ENCODE measurements at regions not wholly inside any gene's neighbourhood (a gene's known extent, or its start where the extent isn't known, plus 50 kb on each side); places are given as distances from the start of the nearest gene placed in this dataset.

DNA sequence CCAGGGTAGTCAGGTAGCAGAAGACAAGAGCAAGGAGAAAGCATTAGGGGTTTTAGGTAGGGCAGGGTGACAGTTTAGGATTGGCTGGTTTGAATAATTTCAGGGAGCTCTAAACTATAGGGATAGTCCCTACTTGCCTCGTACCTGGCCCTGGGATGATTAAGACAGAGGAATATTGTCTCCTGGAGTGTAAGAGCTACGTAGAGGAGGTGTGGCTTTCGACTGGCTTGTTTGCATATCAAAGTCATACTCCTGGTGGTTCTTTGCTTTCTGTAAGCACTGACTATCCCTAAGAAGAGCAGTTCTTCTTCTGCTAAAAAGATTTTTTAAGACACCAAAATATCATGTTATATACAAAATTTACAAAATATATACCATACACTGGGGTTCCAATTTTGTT lies 1867.4 kb downstream of the SUCLG1 start:
- ChIA-PET CTCF (no interaction called here), POLR2A (no interaction called here)
- Mint-ChIP-seq H3K27ac (no peak overlapping the region), H3K4me3 (no peak overlapping the region), H3K36me3 (no peaks in the 10 kb centered on the region), H3K9me3 (peaks cover 0 to 28% (median 6%) of the 10 kb centered on the region in 11 donors), H3K27me3 (no peaks in the 10 kb centered on the region), H3K4me1 (no peaks in the 10 kb centered on the region)
- Histone ChIP-seq H3K9me3 (ENCODE audit: control insufficient read depth in 2 of 3, low read length in 3 of 3) (no peaks in the 10 kb centered on the region), H3K27me3 (ENCODE audit: control insufficient read depth in 2 of 2, insufficient read depth in 2 of 2, low read length in 2 of 2) (no peaks in the 10 kb centered on the region), H3K36me3 (ENCODE audit: control insufficient read depth in 2 of 3, insufficient read depth in 3 of 3, low read length in 3 of 3) (no peaks in the 10 kb centered on the region), H3K4me1 (ENCODE audit: control insufficient read depth in 2 of 2, insufficient read depth in 2 of 2, low read length in 2 of 2) (no peaks in the 10 kb centered on the region), H3K27ac (ENCODE audit: low read depth, low read length) (no peak overlapping the region), H3K4me3 (ENCODE audit: low read length) (no peak overlapping the region)
- ATAC-seq = no peak
- DNase-seq = no peak
- intact Hi-C loops (cut with micrococcal nuclease) = no loop called here

DNA sequence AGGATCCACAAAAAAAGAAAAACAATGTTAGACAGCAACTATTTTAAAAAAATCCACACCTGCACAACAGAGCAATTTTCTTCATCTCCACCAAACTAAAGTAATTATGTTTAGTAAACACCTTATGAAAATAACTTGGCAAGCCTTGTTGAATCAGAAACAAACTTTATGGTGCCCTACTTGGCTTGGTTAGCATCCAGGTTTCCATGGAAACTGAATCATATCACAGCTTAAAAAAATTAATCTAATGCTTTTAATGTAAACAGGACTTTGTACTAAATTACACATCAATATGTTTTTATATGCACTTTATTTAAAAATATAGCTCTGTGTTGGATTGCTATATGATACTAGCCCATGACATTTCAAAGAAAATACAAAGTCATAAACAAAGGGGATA lies 1882.4 kb downstream of the SUCLG1 start:
- intact Hi-C loops (cut with micrococcal nuclease) = no loop called here
- no peak for DNase-seq
- H3K9me3 Mint-ChIP-seq = peaks cover 0 to 31% (median 10%) of the 10 kb centered on the region in 11 donors
- no peak for ATAC-seq
- no peaks in the 10 kb centered on the region for H3K27me3 Mint-ChIP-seq
- ChIA-PET CTCF (no interaction called here), POLR2A (no interaction called here)
- no peaks in the 10 kb centered on the region for H3K36me3 Mint-ChIP-seq
- no peaks in the 10 kb centered on the region for H3K4me1 Mint-ChIP-seq
- H3K9me3 ChIP-seq (ENCODE audit: control insufficient read depth in 2 of 3, low read length in 3 of 3) = no peaks in the 10 kb centered on the region
- no peak overlapping the region for H3K4me3 Mint-ChIP-seq
- H3K36me3 ChIP-seq (ENCODE audit: control insufficient read depth in 2 of 3, insufficient read depth in 3 of 3, low read length in 3 of 3) = no peaks in the 10 kb centered on the region
- H3K27ac ChIP-seq (ENCODE audit: low read depth, low read length) = no peak overlapping the region
- no peak overlapping the region for H3K27ac Mint-ChIP-seq
- H3K4me1 ChIP-seq (ENCODE audit: control insufficient read depth in 2 of 2, insufficient read depth in 2 of 2, low read length in 2 of 2) = no peaks in the 10 kb centered on the region
- no peak overlapping the region for H3K4me3 ChIP-seq (ENCODE audit: low read length)
- no peaks in the 10 kb centered on the region for H3K27me3 ChIP-seq (ENCODE audit: control insufficient read depth in 2 of 2, insufficient read depth in 2 of 2, low read length in 2 of 2)

DNA sequence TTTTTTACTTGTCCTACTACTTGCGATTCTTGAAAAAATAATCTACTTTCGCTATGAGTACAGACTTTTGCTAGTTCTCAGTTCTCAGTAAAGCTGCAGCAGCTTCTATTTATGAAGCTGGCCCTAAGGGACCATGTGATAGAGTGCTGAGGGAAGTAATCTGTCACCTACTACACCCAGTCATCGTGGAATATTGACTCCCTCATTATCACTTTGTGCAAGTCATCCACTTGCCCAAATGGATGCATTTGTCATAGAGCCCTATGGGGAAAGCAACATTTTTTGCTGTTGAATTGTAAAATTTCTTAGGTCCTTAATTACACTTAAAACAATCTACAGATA lies 1919.8 kb downstream of the SUCLG1 start:
- ChIA-PET CTCF (no interaction called here), POLR2A (no interaction called here)
- no peaks in the 10 kb centered on the region for H3K4me1 ChIP-seq (ENCODE audit: control insufficient read depth in 2 of 2, insufficient read depth in 2 of 2, low read length in 2 of 2)
- no peak for ATAC-seq
- Mint-ChIP-seq H3K27ac (no peak overlapping the region), H3K4me1 (no peaks in the 10 kb centered on the region), H3K27me3 (no peaks in the 10 kb centered on the region), H3K4me3 (no peak overlapping the region), H3K9me3 (peaks cover 0 to 19% (median 5%) of the 10 kb centered on the region in 11 donors), H3K36me3 (no peaks in the 10 kb centered on the region)
- no peaks in the 10 kb centered on the region for H3K9me3 ChIP-seq (ENCODE audit: control insufficient read depth in 2 of 3, low read length in 3 of 3)
- no peak overlapping the region for H3K4me3 ChIP-seq (ENCODE audit: low read length)
- no peak for DNase-seq
- no peak overlapping the region for H3K27ac ChIP-seq (ENCODE audit: low read depth, low read length)
- intact Hi-C loops (cut with micrococcal nuclease) = no loop called here
- H3K36me3 ChIP-seq (ENCODE audit: control insufficient read depth in 2 of 3, insufficient read depth in 3 of 3, low read length in 3 of 3) = no peaks in the 10 kb centered on the region
- no peaks in the 10 kb centered on the region for H3K27me3 ChIP-seq (ENCODE audit: control insufficient read depth in 2 of 2, insufficient read depth in 2 of 2, low read length in 2 of 2)

DNA sequence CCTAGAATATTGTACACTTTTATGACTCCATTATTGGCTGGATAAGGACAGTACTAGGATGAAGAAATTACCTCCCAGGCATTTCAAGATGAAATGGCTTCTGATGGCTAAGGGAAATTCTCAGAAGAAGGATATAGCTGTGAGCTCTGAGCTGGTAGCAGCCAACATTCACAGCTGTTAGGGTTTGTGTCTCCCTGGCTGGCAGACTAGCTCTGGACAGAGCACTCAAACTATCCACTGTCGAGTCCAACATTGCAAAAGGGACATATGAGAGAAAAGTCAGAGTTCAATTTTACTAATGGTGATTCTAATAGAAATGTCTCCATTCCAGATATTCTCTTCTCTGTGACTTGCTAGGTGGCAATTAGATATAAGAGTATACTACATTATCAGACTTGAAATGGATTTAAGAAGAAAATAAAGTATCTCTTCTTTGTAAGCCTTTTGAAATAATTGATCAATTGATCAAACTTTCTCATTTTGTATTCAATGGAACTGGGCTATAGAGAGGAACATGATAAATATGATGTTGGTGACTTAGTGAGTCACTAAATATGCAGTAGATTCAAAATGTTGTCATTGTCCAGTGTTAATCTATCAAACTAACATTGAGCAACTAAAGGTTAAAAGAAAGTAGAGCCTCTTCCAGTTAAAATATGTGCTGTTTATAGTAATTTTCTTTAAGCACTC lies 1920.3 kb downstream of the SUCLG1 start:
- Histone ChIP-seq H3K36me3 (ENCODE audit: control insufficient read depth in 2 of 3, insufficient read depth in 3 of 3, low read length in 3 of 3) (no peaks in the 10 kb centered on the region), H3K4me3 (ENCODE audit: low read length) (no peak overlapping the region), H3K27ac (ENCODE audit: low read depth, low read length) (no peak overlapping the region), H3K27me3 (ENCODE audit: control insufficient read depth in 2 of 2, insufficient read depth in 2 of 2, low read length in 2 of 2) (no peaks in the 10 kb centered on the region), H3K9me3 (ENCODE audit: control insufficient read depth in 2 of 3, low read length in 3 of 3) (no peaks in the 10 kb centered on the region), H3K4me1 (ENCODE audit: control insufficient read depth in 2 of 2, insufficient read depth in 2 of 2, low read length in 2 of 2) (no peaks in the 10 kb centered on the region)
- Mint-ChIP-seq H3K4me1 (no peaks in the 10 kb centered on the region), H3K9me3 (peaks cover 2 to 19% (median 5%) of the 10 kb centered on the region in 11 donors), H3K36me3 (no peaks in the 10 kb centered on the region), H3K27ac (no peak overlapping the region), H3K4me3 (no peak overlapping the region), H3K27me3 (no peaks in the 10 kb centered on the region)
- DNase-seq = no peak
- CTCF ChIA-PET = no interaction called here
- no peak for ATAC-seq
- intact Hi-C loops (cut with micrococcal nuclease) = no loop called here
- POLR2A ChIA-PET = no interaction called here

DNA sequence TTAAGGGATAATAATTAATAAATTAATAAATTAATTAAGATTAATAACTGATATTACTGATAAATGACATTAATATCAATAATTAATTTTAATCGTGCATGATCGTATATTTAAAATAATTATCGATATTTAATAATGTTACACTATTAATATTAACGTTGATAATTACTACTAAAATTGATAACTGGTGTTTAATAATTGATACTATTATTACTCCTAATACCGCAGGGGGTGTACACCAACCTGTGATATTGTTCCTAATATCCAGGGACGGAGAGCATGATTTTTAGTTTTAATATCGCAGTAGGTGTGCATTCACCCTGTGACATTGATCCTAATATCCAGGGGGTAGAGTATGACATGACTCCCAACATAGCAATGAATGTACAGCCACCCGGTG lies 1930.8 kb downstream of the SUCLG1 start:
- intact Hi-C loops (cut with micrococcal nuclease) = loop anchor here in 1 of 2 donors (2.0 kb wide), 1 partner anchor 811 kb away; no protein-coding TSS in a partner anchor

DNA sequence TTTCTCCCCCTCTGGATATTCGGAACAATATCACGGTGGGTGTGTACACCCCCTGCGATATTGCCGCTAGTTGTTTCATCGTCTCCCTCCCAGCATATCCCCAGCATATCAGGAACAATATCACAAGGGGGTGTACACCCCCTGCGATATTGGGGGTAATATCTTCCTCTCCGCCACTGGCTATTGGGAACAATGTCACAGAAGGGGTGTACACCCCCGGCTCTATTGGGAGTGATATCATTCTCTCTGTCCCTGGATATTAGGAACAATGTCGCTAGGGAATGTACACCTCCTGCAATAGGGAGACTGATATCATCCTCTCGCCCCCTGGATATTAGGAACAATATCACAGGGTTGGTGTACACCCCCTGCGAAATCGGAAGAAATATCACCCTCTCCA lies 1932.0 kb downstream of the SUCLG1 start:
- Histone ChIP-seq H3K4me1 (ENCODE audit: control insufficient read depth in 2 of 2, insufficient read depth in 2 of 2, low read length in 2 of 2) (no peaks in the 10 kb centered on the region), H3K4me3 (ENCODE audit: low read length) (no peak overlapping the region), H3K27me3 (ENCODE audit: control insufficient read depth in 2 of 2, insufficient read depth in 2 of 2, low read length in 2 of 2) (no peaks in the 10 kb centered on the region), H3K27ac (ENCODE audit: low read depth, low read length) (no peak overlapping the region), H3K36me3 (ENCODE audit: control insufficient read depth in 2 of 3, insufficient read depth in 3 of 3, low read length in 3 of 3) (no peaks in the 10 kb centered on the region), H3K9me3 (ENCODE audit: control insufficient read depth in 2 of 3, low read length in 3 of 3) (no peaks in the 10 kb centered on the region)
- DNase-seq = peak in 2 of 9 donors; percentile 24 to 35
- Mint-ChIP-seq H3K27ac (peak overlapping the region in 3 of 9 donors; percentile 43 to 73 (median 61)), H3K27me3 (no peaks in the 10 kb centered on the region), H3K4me3 (peak overlapping the region in 1 of 10 donors; percentile 50), H3K36me3 (no peaks in the 10 kb centered on the region), H3K4me1 (no peaks in the 10 kb centered on the region), H3K9me3 (peaks cover 0 to 14% (median 5%) of the 10 kb centered on the region in 11 donors)
- no peak for ATAC-seq
- intact Hi-C loops (cut with micrococcal nuclease) = no loop called here
- ChIA-PET CTCF (no interaction called here), POLR2A (no interaction called here)

More for the DNA sequence above, 1930.8 kb downstream of the SUCLG1 start:
- Histone ChIP-seq H3K36me3 (ENCODE audit: control insufficient read depth in 2 of 3, insufficient read depth in 3 of 3, low read length in 3 of 3) (no peaks in the 10 kb centered on the region), H3K4me1 (ENCODE audit: control insufficient read depth in 2 of 2, insufficient read depth in 2 of 2, low read length in 2 of 2) (no peaks in the 10 kb centered on the region), H3K9me3 (ENCODE audit: control insufficient read depth in 2 of 3, low read length in 3 of 3) (no peaks in the 10 kb centered on the region), H3K27me3 (ENCODE audit: control insufficient read depth in 2 of 2, insufficient read depth in 2 of 2, low read length in 2 of 2) (no peaks in the 10 kb centered on the region), H3K27ac (ENCODE audit: low read depth, low read length) (no peak overlapping the region), H3K4me3 (ENCODE audit: low read length) (no peak overlapping the region)
- Mint-ChIP-seq H3K9me3 (peaks cover 0 to 14% (median 5%) of the 10 kb centered on the region in 11 donors), H3K27me3 (no peaks in the 10 kb centered on the region), H3K4me1 (no peaks in the 10 kb centered on the region), H3K4me3 (no peak overlapping the region), H3K36me3 (no peaks in the 10 kb centered on the region), H3K27ac (peak overlapping the region in 1 of 9 donors; percentile 32)
- ChIA-PET POLR2A (no interaction called here), CTCF (no interaction called here)
- DNase-seq = no peak
- no peak for ATAC-seq

DNA sequence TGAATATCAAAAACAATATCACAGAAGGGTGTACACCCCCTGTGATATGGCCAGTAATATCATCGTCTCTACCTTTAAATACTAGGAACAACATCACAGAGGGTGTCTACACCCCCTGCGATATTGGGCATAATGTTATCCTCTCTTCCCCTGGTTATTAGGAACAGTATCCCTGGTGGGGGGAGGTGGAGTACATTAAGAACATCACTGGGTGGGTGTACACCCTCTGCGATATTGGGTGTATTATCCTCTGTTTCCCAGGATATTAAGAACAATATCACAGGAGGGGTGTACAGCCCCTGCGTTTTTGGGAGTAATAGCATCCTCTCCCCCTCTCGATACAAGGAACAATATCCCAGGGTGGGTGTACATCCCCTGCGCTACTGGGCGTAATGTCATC lies 1932.8 kb downstream of the SUCLG1 start:
- peaks cover 0 to 18% (median 5%) of the 10 kb centered on the region in 11 donors for H3K9me3 Mint-ChIP-seq
- no peaks in the 10 kb centered on the region for H3K4me1 ChIP-seq (ENCODE audit: control insufficient read depth in 2 of 2, insufficient read depth in 2 of 2, low read length in 2 of 2)
- POLR2A ChIA-PET = no interaction called here
- H3K27me3 Mint-ChIP-seq = no peaks in the 10 kb centered on the region
- DNase-seq (peak in 2 of 9 donors; percentile 5 to 13), ATAC-seq (no peak)
- no peaks in the 10 kb centered on the region for H3K36me3 ChIP-seq (ENCODE audit: control insufficient read depth in 2 of 3, insufficient read depth in 3 of 3, low read length in 3 of 3)
- no peak overlapping the region for H3K4me3 Mint-ChIP-seq
- CTCF ChIA-PET = no interaction called here
- no peak overlapping the region for H3K27ac Mint-ChIP-seq
- H3K4me1 Mint-ChIP-seq = no peaks in the 10 kb centered on the region
- H3K36me3 Mint-ChIP-seq = no peaks in the 10 kb centered on the region
- intact Hi-C loops (cut with micrococcal nuclease) = no loop called here
- no peak overlapping the region for H3K4me3 ChIP-seq (ENCODE audit: low read length)
- no peak overlapping the region for H3K27ac ChIP-seq (ENCODE audit: low read depth, low read length)
- no peaks in the 10 kb centered on the region for H3K9me3 ChIP-seq (ENCODE audit: control insufficient read depth in 2 of 3, low read length in 3 of 3)
- H3K27me3 ChIP-seq (ENCODE audit: control insufficient read depth in 2 of 2, insufficient read depth in 2 of 2, low read length in 2 of 2) = no peaks in the 10 kb centered on the region
